Stimulated activated CD8-positive, alpha-beta memory T cell treated with anti-CD3 and anti-CD28 coated beads, Interleukin-2, amount 100 ng/mL, for 48 hours (primary cell): ENCODE measurements at regions not wholly inside any gene's neighbourhood (a gene's known extent, or its start where the extent isn't known, plus 50 kb on each side); places are given as distances from the start of the nearest gene placed in this dataset.

Experiments used
- DNase-seq, 2 donors: peaks; one replicate each; pipeline ENCODE4 v3.0.0-alpha.2; 2020; ENCODE audit warnings: low read depth in 2 of 2

DNA sequence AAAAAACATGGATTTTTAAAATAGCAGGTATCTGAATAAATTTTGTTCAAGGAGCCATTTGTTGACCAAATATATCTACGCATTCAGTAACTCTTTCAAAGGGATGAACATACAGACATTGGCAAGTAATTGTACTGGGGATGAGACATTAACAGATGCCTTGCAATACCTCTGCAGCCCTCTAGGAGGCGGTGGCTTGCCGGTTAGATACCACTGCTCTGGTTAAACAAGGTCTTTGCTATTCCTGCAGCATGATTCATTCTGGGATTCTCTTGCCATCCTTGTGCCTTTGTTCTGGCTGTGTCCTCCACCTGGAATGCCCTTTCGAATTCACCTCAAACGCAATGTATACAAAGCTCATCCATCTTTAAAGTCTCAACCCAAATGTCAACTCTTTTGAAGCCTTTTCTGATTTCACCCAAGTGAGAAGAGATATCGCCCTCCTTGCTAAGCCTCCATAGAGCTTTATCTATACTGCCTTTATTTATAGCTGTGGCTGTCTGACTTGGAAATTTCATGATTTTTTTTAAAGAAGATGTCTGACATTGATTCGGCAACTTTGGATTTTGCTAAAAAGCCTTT is 131.0 kb upstream of the SRRM4 start:
- DNase-seq = peak in 1 of 2 donors; percentile 12

GRCh38 chr12:118851891-118852290 is 129.4 kb upstream of the SRRM4 start:
- no peak for DNase-seq

DNA sequence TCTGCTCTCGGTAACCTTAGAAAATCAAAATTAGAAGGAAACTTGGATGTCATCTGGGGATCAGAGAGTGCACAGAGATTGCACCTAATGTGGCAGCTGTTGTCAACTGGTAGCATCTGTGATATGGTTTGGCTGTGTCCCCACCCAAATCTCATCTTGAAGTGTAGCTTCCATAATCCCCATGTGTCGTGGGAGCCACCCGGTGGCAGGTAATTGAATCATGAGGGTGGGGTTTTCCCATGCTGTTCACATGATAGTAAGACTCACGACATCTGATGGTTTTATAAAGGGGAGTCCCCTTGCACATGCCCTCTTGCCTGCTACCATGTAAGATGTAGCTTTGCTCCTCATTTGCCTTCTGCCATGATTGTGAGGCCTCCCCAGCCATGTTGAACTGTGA is 127.7 kb upstream of the SRRM4 start:
- DNase-seq = no peak

DNA sequence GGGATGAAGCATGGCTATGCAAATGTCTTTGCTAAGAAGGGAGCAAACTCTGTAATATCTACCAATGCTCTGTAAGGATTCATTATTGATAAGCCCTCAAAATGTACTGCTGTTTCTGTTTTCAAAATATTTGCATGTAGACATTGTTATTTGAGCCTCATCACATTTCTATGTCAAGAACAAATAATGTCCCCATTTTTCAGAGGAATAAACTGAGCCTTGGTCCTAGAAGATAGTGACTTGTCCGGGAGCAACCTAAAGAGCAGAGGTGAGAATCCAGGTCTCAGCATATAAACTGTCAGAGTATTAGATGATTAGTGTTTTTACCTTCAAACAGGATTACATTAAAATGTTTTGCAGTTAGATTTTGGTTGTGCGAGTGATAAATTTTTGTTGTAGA is 125.5 kb upstream of the SRRM4 start:
- DNase-seq = no peak

DNA sequence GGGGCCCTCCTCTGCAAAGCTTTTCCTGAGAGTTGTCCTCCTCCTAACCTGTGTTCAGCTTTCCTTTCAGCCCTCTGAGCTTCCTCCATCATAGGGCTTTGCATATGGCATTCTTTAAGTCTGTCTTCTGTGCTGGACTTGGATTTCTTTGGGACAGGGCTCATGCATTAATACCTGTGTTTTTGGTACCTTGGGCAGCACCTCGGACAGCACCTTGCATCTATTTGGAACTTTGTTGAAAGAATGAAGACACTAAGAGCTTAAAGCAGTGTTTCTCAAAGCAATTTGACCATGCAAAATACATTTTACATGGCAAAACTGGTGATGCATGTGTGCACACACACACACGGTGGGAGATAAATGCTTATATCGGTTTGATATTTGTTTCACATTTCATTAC is 115.0 kb upstream of the SRRM4 start:
- DNase-seq = no peak

GRCh38 chr12:118870551-118870950 is 110.8 kb upstream of the SRRM4 start:
- DNase-seq = no peak

- no peak for DNase-seq
Measured at GRCh38 chr12:118874698-118875548, 106.4 kb upstream of the SRRM4 start.

GRCh38 chr12:118880720-118881493 is 100.4 kb upstream of the SRRM4 start:
- no peak for DNase-seq

DNA sequence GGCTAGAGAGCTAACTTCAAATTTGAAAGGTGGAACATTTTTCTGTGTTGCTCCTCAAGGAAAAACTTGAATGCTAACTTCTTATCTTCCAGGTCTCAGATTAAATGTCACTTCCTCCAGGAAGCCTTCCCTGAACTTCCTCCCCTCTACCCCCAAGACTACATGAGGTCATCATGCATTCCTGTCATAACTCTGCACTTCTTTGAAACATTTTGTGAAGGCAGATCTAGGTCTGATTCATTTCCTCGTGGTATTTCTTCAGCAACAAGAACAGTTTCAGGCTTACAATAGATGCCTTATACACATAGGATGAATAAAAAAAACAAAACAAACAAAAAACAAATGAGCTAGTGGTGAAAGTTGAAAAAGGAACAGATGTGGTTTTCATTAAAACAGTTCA is 97.1 kb upstream of the SRRM4 start:
- no peak for DNase-seq

DNA sequence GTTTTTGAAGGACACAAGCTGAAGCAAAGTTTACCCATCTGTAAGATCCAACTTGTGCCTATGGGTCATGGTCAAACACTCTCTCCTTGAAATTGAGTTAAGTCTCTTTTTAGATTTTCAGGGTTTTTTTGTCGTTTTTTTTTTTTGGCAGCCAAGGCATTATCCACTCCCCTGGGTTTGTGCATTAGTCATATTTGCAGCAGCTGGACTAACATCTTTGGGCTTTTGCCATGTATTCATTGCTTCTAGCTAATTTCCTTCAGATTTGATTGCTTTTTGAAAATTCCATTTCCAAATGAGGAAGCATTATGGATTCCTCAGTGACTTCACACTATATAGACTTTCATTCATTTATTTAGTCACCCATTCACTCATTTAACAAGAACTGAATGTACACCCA is 80.3 kb upstream of the SRRM4 start:
- DNase-seq = no peak

GRCh38 chr12:118908811-118909210 is 72.5 kb upstream of the SRRM4 start:
- DNase-seq = no peak

DNA sequence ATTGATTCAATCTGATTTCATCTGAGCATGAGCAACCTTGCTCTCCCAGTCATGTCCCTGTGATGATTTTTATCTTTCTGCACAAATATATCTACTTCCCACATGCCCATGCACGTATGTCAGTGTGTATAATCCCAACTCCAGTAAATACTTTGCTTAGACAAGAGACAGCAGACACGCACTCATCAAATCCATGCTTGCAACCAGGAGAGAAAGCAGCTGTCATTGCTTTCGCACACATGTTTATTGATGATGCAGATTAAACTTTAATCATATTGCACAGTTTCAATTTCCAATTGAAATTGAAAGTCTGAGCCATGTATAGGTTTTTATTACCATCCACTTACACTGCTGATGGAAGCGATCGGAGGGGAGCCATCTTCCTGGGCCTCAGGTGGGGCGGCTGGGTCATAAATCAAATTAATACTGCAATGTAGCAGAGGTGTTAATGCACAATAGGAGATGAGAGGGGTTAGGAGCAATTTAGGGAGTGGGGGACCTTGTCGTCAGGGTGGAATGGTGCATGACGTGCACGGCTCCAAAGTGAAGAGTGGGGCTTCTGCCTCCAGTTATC is 68.6 kb upstream of the SRRM4 start:
- no peak for DNase-seq

DNA sequence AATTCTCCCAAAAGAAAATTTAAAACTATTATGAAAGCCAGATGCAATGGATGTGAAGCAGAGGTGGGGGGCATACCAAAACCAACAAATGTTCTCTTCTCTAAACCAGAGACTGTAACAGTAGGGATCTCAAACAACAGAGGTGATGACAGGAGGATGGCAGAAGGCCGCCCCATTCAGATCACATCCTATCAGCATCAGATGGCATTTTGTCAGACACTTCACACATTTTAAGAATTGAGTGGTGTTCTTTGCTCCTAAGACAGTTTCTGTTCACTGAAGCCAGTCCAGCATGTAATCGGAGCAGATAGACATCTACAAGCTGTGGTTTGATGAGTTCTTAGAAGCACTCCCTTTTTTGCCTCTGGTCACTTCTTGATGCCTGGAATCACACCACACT is 59.6 kb upstream of the SRRM4 start:
- DNase-seq = no peak

DNA sequence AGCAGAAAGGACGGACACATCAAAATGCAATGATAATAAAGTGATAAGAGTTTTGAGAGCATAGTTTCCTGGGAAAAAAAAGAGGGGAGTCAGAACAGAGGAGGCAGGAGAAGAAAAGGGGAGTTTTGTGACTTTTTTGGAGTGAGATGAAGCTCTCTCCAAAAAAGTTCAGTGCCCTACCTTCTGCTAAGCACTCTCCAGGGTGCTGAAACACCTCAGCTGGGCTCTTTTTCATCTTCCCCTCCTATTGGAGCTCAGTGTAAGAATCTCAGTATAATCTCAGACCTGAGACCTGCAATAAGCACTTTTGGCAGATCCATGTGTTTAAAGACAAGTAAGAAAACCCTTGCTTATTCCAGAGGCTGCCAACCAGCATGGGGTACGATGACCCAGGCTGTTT is 58.9 kb upstream of the SRRM4 start:
- DNase-seq = no peak

DNA sequence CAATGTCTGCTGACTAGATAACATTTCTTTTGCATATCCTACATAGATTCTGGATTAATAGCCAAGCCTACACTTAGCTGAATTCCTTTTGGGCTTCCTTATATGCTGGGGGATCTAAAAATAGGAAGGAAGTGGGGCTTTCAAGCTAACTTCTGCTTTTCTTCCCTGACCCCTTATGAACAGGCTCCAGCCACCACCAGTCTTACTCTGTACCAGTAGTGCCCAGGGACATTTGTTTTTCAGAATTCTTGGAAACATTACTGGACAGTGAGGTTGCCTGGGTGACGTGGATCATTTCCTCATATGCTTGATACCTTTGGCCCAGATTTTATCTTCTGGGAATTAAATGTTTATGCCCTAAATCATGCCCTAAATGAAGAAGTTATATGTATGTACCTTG is 55.9 kb upstream of the SRRM4 start:
- no peak for DNase-seq

DNA sequence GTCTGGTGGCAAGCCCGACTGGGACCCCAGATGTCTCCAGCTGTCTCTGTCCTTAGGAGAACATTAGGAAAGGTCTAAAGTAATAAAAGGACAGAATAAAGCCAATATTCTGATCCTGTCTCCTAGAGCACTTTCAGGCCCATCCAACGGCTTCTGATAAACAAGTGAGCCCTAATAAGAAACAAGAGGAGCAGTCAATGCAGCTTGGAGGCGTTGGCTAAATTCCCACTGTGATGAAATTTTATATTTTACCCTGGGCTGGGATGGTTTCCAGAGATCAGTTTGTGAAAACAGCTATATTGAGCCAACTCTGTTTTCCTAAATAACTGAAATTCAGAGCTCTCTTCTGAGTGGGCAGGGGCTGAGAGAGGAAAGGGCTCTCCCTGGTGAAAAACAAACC is 55.5 kb upstream of the SRRM4 start:
- DNase-seq = no peak
